ENCODE measurements at regions not wholly inside any gene's neighbourhood (a gene's known extent, or its start where the extent isn't known, plus 50 kb on each side); places are given as distances from the start of the nearest gene placed in this dataset.

DNA sequence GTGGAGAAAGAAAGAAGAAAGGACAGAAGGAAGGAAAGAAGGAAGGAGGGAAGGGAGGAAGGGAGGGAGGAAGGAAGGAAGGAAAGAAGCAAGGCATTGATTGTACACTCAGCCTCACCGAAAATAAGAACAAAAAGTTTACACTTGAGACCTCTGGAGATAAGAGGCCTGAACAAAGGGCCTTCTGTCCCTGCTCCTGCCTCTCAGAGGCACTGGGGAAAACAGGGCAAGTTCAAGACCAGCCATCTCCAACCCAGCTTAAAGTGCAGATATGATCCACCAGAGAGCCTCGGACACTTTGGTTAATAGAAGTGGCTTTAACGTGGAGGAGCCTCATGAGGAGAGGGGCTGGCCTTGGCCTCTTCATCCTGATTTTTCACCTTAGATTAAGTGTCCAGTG, 582.9 kb upstream of the PPP2R3A start:
- no peaks in the 10 kb centered on the region for H4K20me1 ChIP-seq (ENCODE audit: insufficient read depth, low read length)
- intact Hi-C loops (cut with micrococcal nuclease) = no loop called here
- H3K9ac ChIP-seq (ENCODE audit: insufficient read depth, low read length, poor library complexity, severe bottlenecking) = no peak overlapping the region
- H3K27me3 ChIP-seq (ENCODE audit: control insufficient read depth in 2 of 2, insufficient read depth in 2 of 2, low read length in 2 of 2) = no peaks in the 10 kb centered on the region
- H3K27ac ChIP-seq (ENCODE audit: low read depth in 1 of 2, low read length in 2 of 2) = no peak overlapping the region
- Mint-ChIP-seq H3K27me3 (ENCODE audit: low read depth in 3 of 3) (peaks cover 0 to 2% (median 0%) of the 10 kb centered on the region in 3 donors), H3K36me3 (no peaks in the 10 kb centered on the region), H3K27ac (no peak overlapping the region), H3K4me1 (no peaks in the 10 kb centered on the region), H3K4me3 (no peak overlapping the region), H3K9me3 (peaks cover 0 to 8% (median 2%) of the 10 kb centered on the region in 7 donors)
- TF ChIP-seq, protein P1, sequence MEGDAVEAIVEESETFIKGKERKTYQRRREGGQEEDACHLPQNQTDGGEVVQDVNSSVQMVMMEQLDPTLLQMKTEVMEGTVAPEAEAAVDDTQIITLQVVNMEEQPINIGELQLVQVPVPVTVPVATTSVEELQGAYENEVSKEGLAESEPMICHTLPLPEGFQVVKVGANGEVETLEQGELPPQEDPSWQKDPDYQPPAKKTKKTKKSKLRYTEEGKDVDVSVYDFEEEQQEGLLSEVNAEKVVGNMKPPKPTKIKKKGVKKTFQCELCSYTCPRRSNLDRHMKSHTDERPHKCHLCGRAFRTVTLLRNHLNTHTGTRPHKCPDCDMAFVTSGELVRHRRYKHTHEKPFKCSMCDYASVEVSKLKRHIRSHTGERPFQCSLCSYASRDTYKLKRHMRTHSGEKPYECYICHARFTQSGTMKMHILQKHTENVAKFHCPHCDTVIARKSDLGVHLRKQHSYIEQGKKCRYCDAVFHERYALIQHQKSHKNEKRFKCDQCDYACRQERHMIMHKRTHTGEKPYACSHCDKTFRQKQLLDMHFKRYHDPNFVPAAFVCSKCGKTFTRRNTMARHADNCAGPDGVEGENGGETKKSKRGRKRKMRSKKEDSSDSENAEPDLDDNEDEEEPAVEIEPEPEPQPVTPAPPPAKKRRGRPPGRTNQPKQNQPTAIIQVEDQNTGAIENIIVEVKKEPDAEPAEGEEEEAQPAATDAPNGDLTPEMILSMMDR (IDR thresholded peaks at IDR 0.05) = no peak
- WGBS (ENCODE audit: insufficient coverage) = 93% methylated on average over 3 of the region's 3 CpGs
- no peaks in the 10 kb centered on the region for H3K79me2 ChIP-seq (ENCODE audit: insufficient read depth, low read length)
- H3K36me3 ChIP-seq (replicated peaks in 1 of 2; ENCODE audit: control insufficient read depth in 1 of 2, insufficient read depth in 2 of 2, low read length in 2 of 2) = no peaks in the 10 kb centered on the region
- H2AFZ ChIP-seq (ENCODE audit: insufficient read depth, low read depth, low read length, poor library complexity, severe bottlenecking) = no peak overlapping the region
- H3K4me1 ChIP-seq (ENCODE audit: control insufficient read depth in 1 of 2, insufficient read depth in 2 of 2, low read length in 2 of 2) = no peaks in the 10 kb centered on the region
- H3K4me3 ChIP-seq (replicated peaks in 1 of 3; ENCODE audit: low read depth in 2 of 3, low read length in 3 of 3) = no peak overlapping the region
- DNase-seq = no peak
- H3K4me2 ChIP-seq (replicated peaks; ENCODE audit: extremely low read depth, low read length, poor library complexity, severe bottlenecking) = no peak overlapping the region
- no peaks in the 10 kb centered on the region for H3K9me3 ChIP-seq (replicated peaks in 1 of 2; ENCODE audit: control insufficient read depth in 1 of 2, insufficient read depth in 1 of 2, low read length in 2 of 2)

DNA sequence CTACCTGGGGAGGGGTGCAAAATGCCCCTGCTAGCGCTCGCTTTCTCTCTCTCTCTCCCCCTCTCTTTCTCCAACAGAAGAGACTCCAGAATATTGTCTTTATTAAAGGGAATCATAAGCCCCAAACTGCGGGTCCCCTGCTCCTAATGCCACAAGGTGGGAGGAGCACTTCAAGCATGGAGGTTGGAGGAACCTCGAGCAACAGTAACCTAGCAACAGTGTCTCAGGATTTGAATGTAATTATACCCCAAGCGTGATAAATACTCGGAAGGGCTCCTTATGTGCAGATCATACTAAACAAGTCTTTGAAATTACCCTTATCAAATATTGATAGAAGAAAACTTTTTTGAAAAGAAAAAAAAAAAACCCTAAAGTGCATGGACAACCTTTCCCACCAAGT, 582.2 kb upstream of the PPP2R3A start:
- no peak overlapping the region for H3K27ac ChIP-seq (ENCODE audit: low read depth in 1 of 2, low read length in 2 of 2)
- no peak overlapping the region for H2AFZ ChIP-seq (ENCODE audit: insufficient read depth, low read depth, low read length, poor library complexity, severe bottlenecking)
- no peaks in the 10 kb centered on the region for H3K36me3 ChIP-seq (replicated peaks in 1 of 2; ENCODE audit: control insufficient read depth in 1 of 2, insufficient read depth in 2 of 2, low read length in 2 of 2)
- H3K27ac Mint-ChIP-seq = no peak overlapping the region
- no peaks in the 10 kb centered on the region for H3K79me2 ChIP-seq (ENCODE audit: insufficient read depth, low read length)
- TF ChIP-seq, protein P1 (IDR thresholded peaks at IDR 0.05) = no peak
- WGBS (ENCODE audit: insufficient coverage) = no CpG with 5 or more reads among the region's 6 CpGs
- no peaks in the 10 kb centered on the region for H4K20me1 ChIP-seq (ENCODE audit: insufficient read depth, low read length)
- no peaks in the 10 kb centered on the region for H3K36me3 Mint-ChIP-seq
- peaks cover 0 to 2% (median 0%) of the 10 kb centered on the region in 3 donors for H3K27me3 Mint-ChIP-seq (ENCODE audit: low read depth in 3 of 3)
- no peak overlapping the region for H3K4me3 ChIP-seq (replicated peaks in 1 of 3; ENCODE audit: low read depth in 2 of 3, low read length in 3 of 3)
- no peaks in the 10 kb centered on the region for H3K27me3 ChIP-seq (ENCODE audit: control insufficient read depth in 2 of 2, insufficient read depth in 2 of 2, low read length in 2 of 2)
- no peaks in the 10 kb centered on the region for H3K9me3 ChIP-seq (replicated peaks in 1 of 2; ENCODE audit: control insufficient read depth in 1 of 2, insufficient read depth in 1 of 2, low read length in 2 of 2)
- DNase-seq = no peak
- no peaks in the 10 kb centered on the region for H3K4me1 ChIP-seq (ENCODE audit: control insufficient read depth in 1 of 2, insufficient read depth in 2 of 2, low read length in 2 of 2)
- H3K4me2 ChIP-seq (replicated peaks; ENCODE audit: extremely low read depth, low read length, poor library complexity, severe bottlenecking) = no peak overlapping the region
- peaks cover 0 to 8% (median 2%) of the 10 kb centered on the region in 7 donors for H3K9me3 Mint-ChIP-seq
- H3K4me1 Mint-ChIP-seq = no peaks in the 10 kb centered on the region
- intact Hi-C loops (cut with micrococcal nuclease) = no loop called here
- no peak overlapping the region for H3K9ac ChIP-seq (ENCODE audit: insufficient read depth, low read length, poor library complexity, severe bottlenecking)
- H3K4me3 Mint-ChIP-seq = no peak overlapping the region
